SIG-M5 (cell line): ENCODE measurements at regions not wholly inside any gene's neighbourhood (a gene's known extent, or its start where the extent isn't known, plus 50 kb on each side); places are given as distances from the start of the nearest gene placed in this dataset.
"Not testable (repeated sequence)": the region's sequence is repeated elsewhere in the genome, so short reads cannot be mapped to it uniquely, and the experiment has no call there.

Experiments
- DNase-seq: peaks from one replicate; lab custom pipeline; 2025; lab: John Stamatoyannopoulos, UW

DNA sequence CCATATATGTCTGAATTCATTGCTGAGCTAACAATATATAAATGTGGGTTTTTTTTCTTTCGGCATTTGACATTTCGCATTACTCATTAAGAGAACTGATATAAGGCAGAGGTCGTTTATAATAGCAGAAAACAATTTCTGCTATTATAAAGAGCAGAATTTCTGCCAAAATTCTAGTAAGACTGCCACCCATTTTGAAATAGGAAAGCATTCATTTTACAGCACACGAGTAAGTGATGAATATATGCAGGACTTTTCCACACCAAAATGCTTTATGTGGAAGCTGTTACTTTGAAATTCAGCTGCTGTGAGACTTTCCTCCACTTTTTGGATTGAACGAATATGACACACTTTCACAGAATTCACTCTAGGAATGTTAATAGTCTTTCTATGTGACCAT lies 610.9 kb upstream of the MAN1A1 start:
- no peak for DNase-seq

DNA sequence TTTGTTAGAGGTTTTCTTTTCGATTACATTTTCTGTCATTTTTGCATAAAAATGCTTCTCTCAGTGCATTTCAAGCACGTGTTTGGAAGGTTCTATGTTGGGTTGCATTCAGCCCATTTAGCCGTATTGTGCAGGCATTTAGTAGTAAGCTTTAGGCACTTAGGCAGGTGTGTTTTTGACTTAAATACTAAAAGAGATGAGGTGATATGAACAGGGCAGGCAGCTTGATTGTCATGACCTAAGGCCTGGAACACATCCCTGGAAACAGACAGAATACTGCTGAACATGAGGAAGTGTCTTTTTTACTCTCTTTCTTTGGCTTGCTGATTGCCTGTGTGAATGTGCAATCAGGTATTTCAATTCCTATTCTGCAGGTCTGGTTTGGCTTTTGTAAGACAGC lies 610.5 kb upstream of the MAN1A1 start:
- no peak for DNase-seq

DNA sequence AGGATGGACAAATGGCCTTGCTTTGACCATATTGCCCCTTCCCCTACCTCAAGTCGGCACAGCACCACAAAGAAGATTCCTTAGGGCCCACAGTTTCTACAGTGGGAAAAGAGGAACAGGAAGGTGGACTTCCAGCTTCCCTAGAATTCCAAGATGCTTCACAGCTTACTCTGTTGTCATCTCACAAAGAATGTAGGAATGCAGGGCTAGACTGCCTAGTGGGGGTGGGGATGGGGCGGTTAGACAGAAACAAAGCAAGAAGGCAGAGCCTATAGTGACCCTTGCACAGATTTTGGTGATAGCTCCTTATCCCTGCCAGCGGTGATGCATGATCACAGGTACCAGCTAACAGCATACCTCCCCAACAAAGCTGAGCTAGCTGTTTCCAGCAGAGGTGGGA lies 607.6 kb upstream of the MAN1A1 start:
- DNase-seq: no peak

DNA sequence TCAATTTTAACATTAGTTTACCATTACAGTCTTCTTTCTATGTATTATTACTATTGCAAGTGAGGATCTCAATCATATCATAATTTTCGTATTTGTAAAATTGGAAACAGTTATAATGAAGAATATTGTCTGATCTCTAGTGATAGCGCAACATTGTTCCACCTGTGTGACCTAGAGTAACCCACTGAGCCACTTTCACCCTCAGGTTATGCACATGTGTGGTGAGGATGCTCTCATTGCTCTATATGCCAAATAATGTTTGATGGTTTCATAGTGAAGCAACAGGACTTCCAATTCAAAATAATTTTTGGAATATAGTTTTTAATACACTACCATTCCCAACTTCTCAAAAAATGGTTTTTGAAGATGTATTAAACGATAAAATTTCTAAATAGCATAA lies 603.1 kb upstream of the MAN1A1 start:
- DNase-seq: no peak

DNA sequence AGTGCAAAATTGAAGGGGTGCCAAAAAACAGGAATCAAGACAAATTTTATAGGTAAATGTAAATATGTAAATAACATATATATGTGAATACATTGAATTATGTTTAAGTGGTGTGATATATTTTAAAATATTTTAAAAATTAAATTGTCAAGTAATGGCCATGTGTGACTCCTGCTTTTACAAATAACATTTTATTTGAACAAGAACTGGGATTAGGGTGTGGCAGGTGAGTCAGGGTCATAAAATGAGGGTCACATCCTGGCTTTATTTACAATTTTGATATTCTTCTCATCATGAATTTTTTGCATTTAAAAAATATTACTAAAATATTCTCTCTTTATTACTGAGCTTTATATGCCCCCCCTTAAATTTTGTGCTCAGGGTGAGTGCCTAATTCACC lies 601.1 kb upstream of the MAN1A1 start:
- no peak for DNase-seq

DNA sequence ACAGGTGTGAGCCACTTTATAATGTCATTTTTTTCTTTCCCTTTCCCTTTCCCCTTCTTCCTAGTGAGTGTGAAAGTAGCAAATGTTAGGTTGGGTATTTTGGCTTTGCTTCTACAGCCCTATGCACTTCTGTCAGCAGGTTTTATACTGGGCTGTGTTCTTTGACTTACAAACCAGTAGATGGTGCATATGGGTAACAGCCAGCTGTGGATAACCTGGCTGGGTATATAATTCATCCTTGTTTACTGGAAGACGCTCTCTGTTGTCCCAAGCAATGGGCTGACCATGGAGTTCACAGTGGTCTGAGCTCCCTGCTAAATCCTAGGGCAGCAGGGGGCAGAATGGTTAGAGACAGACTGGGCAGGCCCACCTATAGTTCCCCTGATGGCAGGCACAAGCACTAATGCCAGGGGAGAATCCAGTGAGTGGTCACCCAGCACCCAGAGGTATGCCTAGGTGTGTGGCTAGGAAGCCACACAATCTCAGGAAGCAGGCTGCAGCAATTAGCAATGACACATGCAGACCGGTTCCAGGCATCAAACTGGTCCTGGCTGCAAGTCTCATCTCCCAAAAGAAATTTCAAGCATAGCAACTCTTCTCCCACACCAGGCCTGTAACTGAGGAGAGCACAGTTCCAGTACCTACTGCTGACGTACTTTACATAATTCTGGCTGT lies 592.7 kb upstream of the MAN1A1 start:
- DNase-seq: no peak

DNA sequence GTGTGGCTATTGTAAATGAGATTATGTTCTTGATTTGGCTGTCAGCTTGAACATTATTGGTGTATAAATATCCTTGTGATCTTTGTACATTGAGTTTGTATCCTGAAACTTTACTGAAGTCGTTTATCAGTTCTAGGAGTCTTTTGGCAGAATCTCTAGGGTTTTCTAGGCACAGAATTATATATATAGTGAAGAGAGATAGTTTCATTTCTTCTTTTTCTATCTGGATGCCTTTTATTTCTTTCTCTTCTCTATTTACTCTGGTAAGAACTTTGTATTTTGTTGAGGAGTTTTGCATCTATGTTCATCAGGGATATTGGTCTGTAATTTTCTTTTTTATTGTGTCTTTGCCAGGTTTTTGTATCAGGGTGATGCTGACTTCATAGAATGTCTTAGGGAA lies 589.2 kb upstream of the MAN1A1 start:
- DNase-seq: no peak

DNA sequence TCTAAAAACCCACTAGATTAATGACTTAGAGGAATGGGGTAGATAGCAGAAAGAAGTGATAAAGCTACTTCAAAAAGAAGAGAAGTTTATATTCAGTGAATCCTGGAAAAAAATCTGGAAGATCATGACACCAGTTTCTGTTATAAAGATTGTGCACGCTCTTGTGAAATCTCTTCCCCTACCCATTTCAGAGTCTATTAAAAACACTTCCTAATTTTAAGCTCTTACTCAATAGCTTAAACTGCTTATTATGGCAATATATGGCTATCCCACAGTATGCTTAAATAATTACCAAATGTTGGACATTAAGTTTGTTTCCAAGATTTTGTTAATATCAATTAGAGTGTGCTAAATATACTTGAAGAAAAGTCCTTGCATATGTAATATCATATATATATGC lies 585.3 kb upstream of the MAN1A1 start:
- DNase-seq: no peak

DNA sequence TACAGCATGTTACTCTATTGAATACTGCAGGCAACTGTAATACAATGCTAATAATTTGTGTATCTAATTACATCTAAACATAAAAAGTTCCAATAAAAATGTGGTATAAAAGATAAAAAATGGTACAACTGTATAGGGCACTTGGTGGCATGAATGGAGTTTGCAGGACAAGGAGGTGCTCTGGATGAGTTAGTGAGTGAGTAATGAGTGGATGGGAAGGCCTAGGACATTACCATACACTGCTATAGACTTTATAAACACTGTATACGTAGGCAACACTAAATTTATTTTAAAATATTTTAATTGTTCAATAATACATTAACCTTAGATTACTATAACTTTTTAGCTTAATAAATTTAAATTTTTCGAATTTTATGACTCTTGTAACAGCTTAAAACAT lies 579.6 kb upstream of the MAN1A1 start:
- no peak for DNase-seq

DNA sequence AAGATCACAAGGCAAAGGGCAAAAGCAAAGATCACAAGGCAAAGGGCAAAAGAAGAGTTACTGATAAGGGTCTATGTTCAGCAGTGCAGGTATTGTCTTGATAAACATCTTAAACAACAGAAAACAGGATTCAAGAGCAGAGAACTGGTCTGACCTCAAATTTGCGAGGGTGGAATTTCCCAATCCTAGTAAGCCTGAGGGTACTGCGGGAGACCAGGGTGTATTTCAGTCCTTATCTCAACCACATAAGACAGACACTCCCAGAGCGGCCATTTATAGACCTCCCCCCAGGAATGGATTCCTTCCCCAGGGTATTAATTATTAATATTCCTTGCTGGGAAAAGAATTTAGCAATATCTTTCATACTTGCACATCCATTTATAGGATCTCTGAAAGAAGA lies 575.3 kb upstream of the MAN1A1 start:
- DNase-seq: not testable (repeated sequence)

DNA sequence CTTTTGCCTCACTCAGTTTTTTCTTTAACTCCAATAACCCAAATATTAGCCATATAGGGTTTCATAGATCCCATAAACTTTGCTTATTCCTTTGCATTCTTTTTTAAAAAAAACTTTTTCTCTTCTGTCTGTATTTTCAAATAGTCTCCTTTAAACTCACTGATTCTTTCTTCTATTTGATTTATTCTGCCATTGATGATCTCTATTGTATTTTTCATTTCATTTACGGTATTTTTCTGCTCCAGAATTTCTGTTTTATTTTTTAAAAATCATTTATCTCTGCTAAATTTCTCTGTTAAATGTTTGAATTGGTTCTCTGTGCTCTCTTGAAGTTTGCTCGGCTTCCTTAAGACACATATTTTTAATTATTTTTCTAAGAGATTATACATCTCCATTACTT lies 573.3 kb upstream of the MAN1A1 start:
- no peak for DNase-seq

DNA sequence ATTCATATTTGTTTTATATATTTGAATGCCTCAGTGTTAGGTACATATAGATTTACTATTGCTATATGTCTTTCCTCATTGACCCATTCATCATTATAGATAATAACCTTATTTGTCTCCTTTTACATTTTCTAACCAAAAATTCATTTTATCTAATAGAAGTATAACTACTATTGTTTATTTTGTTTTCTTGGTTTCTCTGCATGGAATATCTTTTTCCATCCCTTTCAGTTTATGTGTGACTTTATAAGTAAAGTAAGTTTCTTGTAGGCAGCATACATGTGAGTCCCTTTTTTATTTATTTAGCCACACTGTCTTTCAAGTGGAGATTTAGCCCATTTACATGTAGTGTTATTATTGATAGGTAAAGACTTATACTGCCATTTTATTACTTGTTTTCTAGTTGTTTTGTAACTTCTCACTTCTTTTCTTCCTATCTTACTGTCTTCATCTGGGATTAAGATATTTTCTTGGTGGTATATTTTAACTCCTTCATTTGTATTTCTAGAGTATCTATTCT lies 572.0 kb upstream of the MAN1A1 start:
- DNase-seq: no peak

DNA sequence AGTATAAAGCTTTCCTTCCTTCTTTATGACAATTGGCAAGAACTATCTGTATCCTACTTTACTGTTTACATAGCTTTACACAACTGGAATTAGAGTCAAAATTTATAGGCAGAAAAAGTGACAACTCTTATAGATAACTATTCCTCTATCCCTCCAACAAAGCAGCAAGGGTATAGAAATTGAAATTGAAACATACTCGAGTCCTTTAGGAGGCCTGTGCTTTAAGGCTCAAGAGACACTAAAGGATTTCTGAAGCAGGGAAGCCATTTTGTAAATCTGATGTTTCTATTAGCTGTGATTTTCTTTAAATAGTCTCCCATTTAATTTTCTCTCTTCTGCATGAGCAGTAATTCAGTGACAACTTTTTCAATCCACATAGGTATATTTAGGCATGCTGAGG lies 567.6 kb upstream of the MAN1A1 start:
- no peak for DNase-seq

DNA sequence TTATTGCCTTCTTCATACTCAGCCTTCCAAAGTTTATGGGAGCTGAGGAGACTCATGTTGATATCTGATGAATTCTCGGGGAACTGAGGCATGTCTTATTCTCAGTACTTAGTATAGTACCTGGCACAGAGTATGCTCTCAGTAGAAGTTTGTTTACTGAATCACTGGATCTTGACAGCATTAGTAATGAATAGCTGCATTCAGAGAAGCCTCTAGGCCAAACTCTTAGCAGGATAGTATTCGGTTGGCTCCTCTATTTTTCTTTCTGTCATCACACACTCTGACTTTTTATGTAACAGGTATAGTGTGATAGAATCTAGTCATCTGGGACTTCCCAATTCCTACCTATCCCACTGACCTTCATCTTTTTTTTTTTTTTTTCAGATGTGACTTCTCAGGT lies 566.4 kb upstream of the MAN1A1 start:
- DNase-seq: no peak

DNA sequence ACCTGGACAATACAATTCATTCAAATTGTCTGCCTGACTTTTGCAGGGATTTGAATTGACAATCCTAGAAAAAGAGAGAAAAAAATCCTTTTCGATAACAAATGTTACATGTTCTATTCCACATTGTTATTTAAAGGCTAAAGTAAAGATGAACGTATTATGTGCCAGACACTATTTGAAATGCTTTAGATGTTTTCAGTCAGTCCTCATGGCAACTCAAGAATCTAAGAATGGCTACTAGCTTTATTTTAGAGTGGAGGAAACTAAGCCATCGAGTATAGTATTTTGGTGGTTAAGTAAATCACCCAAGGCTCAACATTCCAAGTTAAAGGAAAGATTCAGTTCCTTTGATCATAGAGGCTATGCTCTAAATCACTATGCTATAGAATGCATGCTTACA lies 558.6 kb upstream of the MAN1A1 start:
- DNase-seq: no peak

DNA sequence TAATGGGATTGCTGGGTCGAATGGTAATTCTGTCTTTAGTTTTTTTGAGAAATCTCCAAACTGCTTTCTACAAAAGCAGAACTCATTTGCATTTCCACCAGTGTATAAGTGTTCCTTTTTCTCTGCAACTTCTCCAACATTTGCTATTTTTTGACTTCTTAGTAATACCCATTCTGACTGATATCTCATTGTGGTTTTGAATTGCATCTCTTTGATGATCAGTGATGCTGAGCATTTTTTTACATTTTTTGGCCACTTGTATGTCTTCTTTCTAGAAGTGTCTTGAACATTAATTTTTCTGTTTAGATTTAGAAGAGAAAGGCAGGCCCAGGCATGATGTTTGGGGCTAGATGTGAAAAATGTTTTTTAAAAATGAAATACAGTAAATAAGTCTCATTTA lies 553.1 kb upstream of the MAN1A1 start:
- DNase-seq: no peak

DNA sequence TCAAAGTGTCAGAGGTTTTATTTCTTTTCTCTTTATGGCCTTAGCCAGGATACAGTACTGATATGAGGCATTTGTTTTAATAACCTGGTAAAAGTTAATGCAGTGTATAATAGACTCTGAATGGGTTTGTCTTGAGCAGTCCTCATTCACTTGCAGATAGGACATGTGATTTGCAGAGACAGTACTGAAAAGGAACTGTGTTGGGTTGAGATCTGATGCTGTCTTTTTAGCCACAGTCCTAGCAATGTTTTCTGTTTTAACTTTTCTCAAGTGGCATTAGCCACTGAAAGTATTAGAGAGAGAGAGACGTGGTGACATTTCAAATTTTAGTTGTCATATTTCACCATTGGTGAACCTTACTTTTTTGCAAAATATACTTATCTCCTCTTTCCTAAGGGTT lies 547.2 kb upstream of the MAN1A1 start:
- DNase-seq: no peak

DNA sequence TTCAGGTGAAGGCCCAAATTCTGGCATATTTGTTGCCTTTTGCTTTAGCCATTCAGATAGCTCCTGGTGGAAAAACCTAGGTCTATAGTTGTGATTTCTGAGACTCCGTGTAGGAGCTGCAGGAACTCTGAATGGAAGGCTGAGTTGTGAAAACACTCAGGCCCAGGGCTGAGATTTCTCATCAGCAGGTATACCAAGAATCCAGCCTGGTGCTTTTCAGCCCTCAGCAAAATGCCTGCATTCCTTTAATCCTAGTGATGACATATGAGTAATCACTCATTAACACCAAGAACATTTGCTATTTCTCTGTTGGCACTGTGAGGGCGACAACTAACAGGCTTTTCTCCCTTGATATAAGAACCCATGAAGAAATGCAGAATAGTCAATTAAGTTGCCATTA lies 546.1 kb upstream of the MAN1A1 start:
- DNase-seq: no peak

DNA sequence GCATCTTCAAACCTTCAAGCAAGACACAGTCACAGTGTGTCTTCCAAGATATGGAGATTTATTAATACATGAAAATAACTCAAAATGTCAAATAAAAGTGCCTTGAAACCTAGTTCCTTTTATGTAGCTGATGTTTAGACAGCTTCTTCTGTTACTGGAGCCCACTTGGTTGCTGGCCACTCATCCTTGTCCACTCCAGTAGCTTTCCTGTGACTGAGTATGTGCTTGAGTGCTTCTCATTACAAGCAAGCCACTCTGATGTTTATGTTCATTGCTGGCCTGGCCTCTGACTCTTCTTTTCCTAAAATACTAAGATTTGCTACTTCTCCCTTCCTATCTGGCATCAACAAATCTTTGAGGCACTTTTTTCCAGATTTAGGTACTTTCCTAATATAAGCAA lies 545.2 kb upstream of the MAN1A1 start:
- no peak for DNase-seq

DNA sequence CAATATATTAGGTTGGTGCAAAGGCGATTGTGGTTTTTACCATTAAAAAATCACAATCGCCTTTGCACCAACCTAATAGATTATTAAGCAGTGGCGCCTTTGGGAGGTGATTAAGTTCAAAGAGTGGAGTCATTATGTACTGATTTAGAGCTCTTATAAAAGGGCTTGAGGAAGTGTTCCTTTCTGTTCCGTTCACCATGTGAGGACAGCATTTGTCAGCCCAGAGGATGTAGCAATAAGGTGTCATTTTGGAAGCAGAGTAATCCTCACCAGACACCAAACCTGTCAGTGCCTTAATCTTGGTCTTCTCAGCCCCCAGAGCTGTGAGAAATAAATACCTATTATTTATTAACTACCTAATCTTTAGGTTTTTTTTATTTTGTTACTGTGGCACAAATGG lies 542.1 kb upstream of the MAN1A1 start:
- no peak for DNase-seq

DNA sequence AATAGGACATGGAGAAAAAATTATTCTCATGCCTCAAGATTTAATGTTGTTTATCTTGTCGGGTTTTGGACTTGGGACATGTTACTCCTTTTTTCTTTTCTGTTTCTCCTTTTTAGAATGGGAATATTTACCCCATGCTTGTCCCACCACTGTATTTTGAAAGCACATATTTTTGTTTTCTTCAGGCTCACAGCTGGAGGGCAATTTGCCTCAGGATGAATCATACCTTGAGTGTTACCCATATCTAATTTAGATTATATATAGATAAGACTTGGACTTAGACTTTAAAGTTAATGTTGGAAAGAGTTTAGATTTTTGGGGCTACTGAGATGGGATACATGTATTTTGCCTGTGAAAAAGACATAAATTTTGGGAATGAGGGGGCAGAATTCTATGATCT lies 541.6 kb upstream of the MAN1A1 start:
- no peak for DNase-seq

DNA sequence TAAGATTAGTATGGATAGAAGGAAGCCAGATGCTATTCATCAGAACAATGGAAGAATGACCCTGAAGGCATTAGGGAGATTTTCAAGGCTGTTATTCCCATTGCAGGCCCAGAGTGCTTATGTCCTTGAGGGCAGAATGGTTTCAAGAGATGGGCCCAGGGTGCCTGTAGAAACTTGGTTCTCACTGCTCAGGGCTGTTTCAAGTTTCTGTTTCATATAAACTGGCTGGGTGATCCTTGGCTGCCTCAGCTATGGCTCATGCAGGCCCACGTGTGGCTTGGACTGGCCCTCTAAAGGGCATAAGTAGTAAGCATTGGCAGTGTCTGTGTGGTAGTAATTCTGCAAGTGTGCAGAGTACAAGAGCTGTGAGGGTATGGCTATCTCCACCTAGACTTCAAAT lies 540.9 kb upstream of the MAN1A1 start:
- DNase-seq: no peak

DNA sequence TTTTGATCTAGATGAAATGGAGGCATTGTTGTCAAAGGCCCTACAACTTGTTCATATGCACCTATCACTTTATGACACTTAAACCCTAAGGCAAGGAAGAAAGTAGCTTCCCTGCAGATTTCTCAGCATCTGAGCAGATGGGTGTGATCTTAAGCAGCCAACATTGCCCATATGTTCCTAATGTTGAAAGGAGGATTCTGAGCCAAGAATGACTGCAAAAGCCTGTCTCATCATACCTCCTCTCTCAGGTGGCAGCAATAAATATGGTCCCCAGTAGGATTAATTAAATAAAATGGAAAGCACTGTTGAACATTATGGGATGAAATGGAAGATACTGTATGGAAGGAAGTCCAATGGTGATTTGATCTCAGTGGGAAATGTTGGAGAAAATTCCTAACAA lies 538.1 kb upstream of the MAN1A1 start:
- no peak for DNase-seq

DNA sequence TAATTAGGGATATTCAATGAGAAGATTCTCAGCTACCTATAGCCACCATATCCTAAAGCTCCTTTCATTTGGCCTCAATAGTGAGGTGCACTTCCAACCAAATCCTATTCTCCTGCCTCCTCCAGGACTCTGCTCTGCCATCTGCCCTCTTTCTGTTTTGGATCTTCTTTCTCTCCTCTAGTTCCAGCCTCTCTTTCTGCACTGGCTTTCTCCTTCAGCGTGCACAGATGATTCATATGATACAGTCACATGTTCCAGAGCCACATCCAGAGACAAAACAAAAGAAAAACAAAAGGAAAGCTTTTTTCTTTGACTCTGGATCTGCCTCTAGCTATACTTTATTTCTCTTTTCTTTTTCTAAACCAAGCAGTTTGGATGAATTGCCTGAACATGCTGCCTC lies 531.9 kb upstream of the MAN1A1 start:
- DNase-seq: no peak

DNA sequence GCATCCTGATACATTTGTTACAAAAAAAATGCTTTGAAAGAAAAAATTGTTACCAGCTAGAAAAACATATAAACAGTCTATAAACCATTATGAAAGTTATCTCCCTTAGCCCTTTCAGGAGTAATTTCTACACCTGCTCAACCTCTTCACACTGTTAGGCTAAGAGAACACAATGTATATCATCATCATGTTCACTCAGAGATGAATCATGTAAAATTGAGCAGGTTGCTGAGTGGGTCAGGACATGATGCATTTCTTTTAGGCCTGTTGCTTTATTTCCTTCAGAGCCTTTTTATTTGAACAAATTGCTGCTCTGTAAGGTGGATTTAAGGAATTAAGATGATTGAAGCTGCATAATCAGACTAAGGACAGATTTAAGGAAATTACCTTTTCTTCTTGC lies 531.3 kb upstream of the MAN1A1 start:
- DNase-seq: no peak
